Hepatic stellate cell (primary cell): ENCODE measurements at regions not wholly inside any gene's neighbourhood (a gene's known extent, or its start where the extent isn't known, plus 50 kb on each side); places are given as distances from the start of the nearest gene placed in this dataset.

ENCODE experiments used
- DNase-seq: peaks from one replicate; pipeline ENCODE4 v3.0.0; 2011; ENCODE audit warnings: low spot score

DNA sequence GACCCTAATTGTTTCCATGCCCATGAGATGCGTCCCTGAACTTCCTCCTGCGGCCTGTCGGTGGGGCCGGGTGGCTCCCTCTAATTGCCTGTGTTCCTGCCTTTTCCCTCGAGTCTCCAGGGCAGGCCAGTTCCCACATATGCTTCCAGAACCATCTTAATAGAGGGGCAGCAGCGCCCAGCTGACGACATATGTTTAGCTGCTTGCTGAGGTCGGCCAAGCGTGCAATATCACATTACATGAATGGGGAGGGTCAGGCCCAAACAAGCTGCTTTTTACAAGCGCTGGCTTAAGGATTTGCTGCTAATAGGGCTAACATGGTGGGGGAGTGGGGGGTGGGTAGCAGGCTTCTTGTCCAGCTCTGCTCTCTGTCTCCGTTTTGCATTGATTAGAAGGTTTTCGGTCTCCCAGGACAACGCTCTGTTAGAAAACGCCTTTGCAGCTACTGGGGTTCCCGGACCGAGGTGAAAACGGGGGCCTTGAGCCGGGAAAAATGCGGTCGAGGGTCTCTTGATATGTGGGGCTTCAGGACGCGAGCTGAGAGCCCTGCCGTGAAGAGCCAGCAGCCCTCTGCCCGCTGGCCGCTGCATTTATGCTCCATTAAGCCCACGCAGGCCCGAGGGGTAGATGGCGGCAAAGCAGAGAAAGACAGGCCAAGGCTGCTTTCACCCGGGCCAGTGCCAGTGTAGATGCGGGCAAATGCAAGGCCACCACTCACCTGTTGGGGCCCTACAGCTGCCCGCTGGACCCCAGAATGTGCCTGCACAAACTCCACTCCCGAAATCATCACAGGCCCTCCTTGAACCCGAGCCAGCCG, 308.5 kb downstream of the BMP7 start:
- DNase-seq = no peak

DNA sequence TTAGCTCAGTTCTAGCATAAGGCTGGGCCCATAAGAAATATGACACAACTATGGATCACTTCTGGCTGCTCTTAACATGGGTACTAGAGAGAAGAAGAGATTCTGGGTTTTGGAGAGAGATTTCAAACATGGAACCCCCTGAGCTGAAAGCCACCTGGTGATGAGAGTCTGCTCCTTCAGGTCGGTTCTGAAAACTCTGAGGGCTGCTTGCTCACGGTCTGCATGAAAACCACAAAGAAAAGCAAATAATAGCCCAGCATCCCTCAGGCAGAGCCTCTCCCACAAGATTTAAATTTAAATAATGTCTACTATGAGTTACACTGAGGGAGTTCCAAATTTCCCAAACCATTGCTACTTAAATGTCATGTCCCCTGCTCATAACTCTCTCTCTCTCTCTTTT, 301.5 kb downstream of the BMP7 start:
- DNase-seq = no peak

DNA sequence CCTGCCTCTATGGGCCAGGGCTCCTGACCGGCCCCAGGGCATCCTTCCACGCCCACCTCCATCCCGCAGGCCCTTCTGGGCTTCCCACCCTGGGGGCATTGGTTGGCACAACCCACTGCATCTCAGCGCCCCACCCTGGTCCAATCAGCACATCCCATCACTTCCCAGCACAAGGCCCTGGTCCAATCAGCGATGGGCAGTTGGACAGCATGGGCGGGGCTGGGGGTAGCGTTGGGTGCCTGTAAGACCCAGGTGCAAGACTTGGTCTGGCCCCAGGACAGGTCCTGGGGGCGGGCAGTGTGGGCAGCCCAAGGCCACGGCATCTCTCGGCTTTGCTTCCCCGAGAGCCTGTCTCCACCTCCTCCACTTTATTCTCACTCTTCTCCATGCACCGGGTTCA, 298.5 kb downstream of the BMP7 start:
- no peak for DNase-seq

DNA sequence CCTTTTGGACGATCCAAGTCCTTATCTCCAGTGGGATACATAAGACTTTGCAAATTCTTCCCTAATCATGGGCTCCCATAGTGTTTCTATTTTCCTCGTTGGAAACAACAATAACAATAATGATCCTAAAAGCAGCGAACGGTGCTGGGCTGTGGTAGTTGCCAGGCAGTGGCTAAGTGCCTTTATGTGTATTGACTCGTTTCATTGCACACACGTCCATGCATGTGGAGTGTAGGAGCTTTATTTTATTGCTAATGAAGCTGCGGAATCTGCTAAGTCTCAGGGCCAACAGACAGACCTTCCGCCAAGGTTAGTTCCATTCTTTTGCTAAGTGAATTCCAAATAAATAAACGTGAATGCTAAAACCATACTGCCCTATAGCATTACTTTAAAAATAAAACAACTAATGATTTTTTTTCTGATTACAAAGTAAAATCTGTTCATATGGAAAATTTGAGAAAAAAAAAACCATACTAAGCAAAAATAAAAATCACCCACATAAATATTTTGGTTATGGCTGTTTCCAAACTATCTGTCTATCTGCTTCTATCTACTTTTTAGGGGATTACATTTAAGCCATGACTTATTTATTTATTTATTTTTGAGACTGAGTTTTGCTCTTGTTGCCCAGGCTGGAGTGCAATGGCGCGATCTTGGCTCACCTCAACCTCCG, 297.9 kb downstream of the BMP7 start:
- no peak for DNase-seq

DNA sequence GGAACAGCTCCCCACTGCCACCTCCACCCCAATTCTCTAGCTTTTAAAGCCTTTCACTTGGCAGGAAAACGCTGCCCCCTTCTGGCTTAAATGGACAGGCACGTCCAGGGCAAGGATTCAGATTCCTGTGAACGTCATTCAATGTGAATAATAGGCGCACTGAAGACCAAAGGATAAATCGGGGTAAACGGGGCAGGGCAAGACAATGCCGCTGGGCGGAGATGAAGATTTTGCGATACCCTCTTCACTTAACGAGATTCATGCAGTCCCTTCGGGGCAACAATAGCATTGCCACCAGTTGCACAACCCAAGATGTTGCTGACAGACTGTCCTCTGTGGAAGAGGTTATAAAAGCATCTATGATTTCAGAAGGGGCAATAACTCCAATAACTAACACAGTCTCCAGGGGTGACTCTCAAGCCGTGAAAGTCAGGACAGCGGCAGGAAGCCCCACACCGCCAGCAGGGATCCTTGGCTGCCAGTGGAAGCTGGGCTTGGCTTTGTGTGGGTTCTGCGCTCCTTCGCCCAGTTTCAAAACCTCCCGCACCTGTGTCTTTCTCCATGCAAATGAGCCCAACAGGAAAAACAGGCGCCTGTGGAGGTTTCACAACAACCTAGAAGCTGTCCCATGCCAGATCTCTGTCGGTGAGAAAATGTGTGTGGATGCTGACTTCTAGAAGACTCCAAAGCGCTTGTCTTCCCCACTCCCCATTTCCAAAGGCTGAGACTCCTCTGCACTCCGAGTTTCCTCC, 291.8 kb downstream of the BMP7 start:
- DNase-seq = peak; percentile 30

DNA sequence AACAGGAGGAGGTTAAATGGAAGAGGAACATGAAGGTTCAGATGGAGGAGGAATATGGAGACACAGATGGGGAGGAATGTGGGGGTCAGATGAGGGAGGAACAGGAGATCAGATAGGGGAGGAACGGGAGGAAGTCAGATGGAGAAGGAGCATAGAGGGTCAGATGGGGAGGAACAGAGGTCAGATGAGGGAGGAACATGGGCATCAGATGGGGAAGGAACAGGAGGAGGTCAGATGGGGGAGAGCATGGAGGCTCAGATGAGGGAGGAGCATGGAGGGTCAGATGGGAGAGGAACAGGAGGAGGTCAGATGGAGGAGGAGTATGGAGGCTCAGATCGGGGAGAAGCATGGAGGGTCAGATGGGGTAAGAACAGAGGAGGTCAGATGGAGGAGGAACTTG, 290.6 kb downstream of the BMP7 start:
- DNase-seq = no peak

DNA sequence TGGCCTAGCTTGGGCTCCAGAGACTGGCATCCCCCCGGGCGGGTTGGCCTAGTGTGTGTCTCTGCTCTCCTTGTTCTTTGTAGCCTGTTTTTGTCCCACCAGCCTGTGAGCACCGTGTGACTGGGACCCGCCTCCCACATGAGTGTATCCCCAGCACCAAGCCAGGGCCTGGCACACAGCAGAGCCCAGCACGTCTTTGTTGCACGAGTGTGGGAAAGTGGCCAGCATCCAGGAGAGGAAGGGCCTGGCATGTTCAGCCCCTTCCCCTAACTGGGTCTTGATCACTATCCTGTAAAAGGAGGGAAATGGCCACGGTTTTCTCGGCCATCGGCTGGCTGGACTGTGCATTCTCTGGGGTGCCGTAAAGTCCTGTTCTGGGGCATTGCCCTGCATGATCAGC, 290.1 kb downstream of the BMP7 start:
- DNase-seq = no peak

DNA sequence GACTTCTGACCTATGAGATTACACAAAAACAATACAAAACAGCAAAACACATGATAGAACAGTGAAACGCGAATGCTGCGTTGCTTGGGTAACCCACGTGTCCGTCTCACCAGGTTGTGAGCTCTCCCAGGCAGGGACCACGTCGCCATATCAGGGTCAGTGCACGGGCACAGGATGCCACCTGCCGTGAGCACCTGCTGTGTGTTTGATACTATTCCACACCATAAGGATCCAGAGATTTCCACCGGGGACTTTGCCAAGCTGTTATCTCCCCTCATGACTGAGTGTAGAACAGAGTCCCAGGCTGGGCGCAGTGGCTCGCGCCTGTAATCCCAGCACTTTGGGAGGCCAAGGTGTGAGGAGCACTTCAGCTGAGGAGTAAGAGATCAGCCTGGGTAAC, 288.0 kb downstream of the BMP7 start:
- DNase-seq = no peak

DNA sequence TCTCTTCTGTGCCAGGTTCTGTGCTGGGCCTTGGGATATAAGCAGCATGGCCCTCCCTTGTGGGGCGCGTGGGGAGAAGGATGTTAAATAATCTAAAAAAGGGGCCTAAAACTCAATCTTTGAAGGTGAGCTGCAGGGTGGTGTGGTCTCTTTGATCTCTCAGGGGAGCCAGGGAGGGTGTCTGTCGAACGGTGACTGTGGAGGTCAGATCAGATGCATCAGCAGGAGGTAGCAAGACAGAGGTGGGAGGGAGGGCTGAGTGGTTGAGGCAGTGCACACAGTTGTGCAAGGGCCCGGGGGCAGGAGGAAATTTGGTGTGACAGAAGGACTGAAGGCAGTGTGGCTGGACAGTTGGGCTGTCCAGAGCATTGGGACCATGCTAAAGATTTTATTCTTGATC, 287.3 kb downstream of the BMP7 start:
- no peak for DNase-seq

DNA sequence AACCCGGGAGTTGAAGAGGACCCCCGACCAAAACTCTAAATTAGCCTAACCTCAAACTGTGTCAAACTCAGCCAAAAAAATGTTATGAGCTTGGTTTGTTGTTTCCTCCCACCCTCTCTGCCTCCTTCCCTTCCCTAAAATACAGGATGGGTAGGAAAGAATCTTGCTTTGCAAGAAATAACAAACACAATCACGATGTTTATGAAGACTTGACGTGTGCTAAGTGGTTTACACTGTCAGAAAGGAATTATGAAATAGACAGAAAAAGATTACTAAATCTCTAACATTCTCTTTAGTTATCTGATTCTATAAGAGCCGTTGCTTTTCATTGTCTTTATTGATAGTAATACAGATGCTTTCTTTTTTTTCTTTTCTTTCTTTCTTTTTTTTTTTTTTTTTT, 285.1 kb downstream of the BMP7 start:
- no peak for DNase-seq

DNA sequence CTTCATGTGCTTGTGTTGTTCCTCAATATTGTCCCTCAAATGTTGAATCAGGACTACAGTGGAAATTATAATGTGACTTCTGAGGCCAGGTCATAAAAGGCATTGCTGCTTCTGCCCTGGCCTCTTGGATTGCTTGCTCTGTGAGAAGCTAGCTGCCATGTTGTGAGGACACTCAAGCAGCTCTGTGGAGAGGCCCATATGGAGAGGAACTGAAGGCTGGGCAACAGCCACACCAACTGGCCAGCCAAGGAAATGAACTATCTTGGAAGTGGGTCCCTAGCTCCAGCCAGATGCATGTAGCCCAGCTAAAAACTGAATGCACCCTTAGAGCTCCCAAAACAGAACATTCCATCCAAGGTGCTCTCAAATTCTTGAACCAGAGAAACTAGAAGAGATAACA, 282.6 kb downstream of the BMP7 start:
- DNase-seq = no peak

DNA sequence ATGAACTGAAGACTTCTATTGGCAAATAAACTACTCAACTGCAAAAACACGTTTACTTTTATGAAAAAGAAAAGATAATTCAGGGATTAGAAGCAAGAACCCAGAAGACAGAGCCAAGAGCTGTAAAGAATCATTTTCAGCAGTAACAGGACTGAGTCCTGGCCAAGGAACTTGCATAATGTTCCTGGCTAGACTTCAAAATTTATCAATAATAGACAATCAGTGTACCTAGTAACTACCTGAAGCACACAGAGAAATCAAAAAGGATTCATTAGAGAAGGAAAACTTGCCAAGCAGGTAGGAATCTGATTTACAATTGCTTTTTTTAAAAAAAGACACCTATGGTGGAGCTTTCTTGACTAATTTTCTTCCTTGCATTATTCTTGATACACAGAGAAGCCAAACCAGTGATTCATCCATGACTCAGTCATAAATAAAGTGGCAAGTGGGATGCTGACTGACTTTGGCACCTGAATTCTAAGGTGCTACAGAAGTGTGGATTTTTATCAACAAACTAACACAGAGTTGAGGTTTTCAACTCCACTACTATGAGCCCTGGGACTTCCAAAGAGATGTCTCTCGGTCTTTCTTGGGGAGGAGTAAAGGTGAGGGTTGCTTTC, 281.3 kb downstream of the BMP7 start:
- DNase-seq = no peak

DNA sequence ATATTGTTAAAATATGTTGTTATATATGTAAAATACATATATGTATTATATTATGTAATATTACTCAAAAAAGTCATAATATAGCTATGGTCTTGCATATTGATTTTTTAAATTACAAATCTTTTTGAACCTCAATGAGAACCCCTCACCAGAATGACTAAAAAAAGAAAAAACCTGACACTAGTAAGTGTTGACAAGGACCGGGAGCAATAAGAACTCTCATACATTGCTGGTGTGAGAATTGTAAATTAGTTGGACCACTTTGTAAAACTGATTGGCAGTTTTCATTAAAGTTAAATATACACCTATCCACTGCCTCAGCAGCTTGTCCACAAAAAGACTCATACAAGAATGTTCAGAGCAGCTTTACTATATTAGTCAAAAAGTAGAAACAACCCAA, 280.0 kb downstream of the BMP7 start:
- DNase-seq = no peak

DNA sequence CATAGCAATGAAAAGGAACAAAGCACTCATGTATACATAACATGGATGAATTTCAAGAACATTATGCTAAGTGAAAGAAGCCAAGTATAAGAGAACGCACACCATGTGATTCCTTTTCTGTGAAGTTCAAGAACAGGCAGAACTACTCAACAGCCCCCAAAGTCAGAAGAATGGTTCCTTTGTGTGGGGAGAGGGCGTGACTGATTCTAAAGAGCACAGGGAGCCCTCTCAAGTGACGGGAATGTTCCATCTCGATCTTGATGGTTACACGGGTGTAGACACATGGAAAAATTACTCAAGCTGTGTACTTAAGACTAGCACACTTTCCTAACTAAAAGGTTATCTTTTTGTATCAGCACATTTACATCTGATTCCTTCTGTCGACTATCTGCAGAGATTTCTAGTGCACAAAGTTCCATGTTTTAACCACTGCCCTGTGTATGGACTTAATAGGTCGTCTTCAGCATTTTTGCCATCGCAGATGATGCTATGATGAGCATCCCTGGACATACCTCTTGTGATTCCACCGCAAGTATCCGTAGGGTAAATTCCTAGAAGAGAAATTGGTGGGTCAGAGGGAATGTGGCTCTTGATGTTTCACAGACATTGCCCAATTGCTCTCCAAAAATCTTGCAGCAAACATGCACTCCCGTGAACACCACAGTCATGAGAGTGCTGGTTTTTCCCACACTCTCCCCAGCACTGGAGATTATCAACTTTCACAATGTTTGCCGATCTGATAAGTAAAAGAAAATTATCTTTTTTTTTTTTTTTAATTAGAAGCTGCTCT, 279.3 kb downstream of the BMP7 start:
- no peak for DNase-seq

DNA sequence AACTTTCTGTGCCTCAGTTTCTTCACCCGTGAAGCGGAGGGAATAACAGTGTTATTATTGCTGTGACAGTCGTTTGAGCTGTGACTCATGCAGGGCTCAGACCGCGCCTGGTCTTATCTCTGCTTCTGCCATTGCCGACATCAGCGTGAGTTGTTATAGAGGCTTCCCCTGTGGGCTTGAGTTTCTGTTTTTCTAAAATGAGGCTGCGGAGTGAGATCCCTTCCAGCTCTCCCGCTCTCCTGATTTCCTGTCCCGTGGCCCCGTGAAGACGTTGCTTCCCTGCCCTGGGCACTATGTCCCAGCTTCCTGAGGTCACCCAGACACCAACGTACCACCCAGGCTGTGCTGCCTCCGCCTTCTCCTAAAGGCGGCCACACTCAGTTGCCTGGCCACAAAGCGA, 278.5 kb downstream of the BMP7 start:
- DNase-seq = no peak

DNA sequence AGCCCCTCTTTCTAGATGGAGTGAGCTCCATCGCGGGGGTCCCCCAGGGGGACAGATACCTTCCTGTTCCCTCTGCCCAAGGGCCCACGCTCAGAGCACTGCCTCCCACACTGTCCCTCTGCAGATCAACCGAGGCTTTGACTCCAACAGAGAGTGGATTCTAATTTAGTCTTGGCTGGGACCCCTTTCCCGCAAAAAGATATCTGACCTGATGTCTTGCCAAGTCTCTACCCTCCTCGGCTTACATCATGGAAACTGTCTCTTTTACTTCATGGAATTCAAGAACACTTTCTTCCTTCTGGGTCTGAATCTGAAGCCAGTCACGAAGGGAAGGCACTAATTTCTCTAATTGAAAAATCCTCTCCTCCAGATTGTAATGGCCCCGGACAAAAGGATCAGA, 278.0 kb downstream of the BMP7 start:
- no peak for DNase-seq

DNA sequence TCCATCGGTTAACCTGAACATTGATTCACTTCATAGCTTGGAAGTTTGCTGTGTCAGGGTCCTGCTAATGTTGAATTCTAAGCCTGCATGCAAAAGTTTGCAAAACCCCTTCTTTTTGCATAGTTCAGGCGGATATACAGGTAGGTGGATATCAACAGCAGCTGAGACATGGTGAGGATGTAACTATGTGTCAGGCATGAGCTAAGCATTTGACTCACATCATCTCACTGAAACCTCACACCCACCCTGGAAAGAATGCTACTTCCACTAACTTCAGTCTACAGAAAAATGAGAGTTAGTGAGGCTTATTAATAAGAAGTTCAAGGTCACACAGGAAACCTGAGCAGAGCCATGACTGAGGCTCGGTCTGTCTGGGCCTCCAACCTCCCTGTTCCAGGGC, 276.9 kb downstream of the BMP7 start:
- DNase-seq = no peak

DNA sequence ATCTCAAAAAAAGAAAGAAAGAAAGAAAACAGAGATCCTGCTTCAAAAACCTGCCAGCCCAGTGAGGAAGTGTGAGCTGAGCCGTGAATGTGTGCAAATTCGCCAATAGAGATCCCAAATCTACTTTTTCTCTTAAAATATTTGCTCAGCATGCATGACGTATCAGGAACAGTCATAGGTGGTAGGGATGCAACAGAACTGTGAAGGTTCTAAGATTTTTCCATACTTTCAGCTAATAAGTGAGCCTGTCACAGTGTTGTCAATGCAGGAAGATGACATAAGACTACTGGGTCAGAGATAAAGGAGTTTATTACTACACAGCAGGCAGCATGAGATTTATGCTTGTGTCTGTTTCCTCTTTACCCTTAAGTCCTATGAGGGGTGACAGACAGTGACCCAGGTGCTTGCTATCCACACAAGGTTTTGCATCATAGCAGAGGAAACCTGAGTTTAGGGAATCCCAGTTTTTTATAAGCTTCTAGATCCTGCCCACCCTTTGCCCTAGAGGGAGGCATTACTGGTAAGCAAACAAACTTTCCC, 273.4 kb downstream of the BMP7 start:
- no peak for DNase-seq

DNA sequence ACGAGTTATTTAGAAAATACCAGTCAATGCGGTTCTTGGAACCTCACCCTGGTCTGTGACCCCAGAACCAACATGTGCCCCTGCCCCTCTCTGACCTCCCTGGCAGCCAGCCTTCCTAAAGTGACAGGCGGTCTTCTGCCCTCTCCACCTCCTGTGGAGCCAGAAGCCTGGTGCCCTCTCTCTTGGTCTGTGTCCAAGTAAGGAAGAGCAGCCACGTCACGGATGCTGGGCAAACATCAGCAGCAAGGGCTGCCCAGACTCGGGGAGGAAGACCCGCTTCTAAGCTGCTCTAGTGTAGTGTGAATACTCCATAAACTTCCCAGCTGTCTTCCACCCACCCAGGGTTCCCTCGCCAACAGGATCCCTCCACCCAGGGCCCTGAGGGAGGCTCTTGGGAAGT, 272.4 kb downstream of the BMP7 start:
- DNase-seq = no peak

DNA sequence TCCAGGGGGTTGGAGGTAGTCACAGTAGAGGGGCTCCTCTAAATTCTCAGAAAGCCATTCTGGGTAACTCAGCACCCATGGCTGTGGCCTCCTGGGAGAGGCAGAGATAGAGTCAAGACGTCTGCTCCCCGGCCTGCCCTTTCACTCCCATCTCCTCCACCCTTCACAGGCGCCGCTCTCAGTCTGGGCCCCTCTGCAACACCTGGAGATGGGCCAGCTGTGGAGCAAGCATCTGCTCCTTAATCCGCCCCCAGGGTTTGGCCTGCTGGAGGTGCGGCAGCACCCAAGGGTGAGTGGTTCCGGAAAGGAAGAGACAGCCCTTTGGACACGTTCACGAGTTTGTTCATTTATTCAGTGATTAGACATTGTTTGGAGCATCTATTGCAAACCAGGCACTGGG, 271.3 kb downstream of the BMP7 start:
- DNase-seq = no peak

DNA sequence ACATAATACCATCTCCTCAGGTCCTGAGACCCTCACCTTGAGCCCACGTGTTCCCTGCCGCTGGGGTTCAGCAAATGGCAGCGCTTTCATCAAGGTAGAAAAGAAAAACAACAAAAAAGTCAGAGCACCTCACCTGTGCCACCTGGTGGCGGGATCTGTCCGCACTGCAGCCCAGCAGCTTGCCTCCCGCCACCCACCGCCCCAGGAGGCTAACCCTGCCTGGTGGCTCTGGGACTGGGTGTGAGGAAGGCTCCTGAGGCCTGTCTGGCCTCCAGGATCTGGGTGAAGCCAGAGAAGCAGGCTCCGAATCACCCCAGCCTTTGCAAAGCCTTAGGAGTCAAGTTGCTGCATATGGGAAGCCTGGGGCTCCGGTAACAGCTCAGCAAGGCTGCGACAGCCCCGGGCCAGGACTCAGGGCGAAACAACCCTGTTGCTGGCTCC, 270.8 kb downstream of the BMP7 start:
- no peak for DNase-seq

DNA sequence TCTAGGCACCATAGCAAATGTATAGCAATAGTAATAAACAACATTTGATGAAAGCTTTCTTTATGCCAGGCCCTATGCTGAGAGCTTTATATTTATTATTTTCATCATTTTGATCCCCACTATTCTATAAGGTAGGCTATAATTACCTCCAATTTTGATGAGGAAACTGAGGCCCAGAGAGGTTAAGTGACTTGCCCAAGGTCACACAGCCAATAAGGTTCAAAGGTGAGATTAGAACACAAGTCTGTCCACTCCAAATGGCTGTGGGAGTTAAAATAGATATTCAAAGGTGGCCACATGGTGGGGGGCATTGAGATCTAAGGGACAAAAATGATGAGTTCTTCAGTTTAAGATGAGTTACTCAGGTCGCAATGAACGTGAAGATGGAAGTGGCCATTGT, 269.9 kb downstream of the BMP7 start:
- no peak for DNase-seq
